Panc1 (cell line): ENCODE measurements at regions not wholly inside any gene's neighbourhood (a gene's known extent, or its start where the extent isn't known, plus 50 kb on each side); places are given as distances from the start of the nearest gene placed in this dataset.

Experiments used
- ATAC-seq: fragments of 200-7000 bp; cut with Tn5 transposase; 2 replicates; pipeline ENCODE4 v1.9.1; 2020; ENCODE audit warnings: mild to moderate bottlenecking, moderate library complexity
- BruUV-seq: library from RNA; stranded (reverse); fragments of 400-500 nt; replicated peaks from 2 replicates; lab custom pipeline; 2021; lab: Mats Ljungman, UMichigan
- CTCF ChIA-PET: fragments of 300-600 bp; sonication (Branson Sonifier 250); formaldehyde crosslinking; loops from one replicate; lab custom pipeline; 2022; ENCODE audit warnings: antibody characterized with exemption; lab: Charles Lee
- POLR2A ChIA-PET: fragments of 300-600 bp; sonication (Branson Sonifier 250); formaldehyde crosslinking; loops from one replicate; lab custom pipeline; 2022; ENCODE audit warnings: antibody characterized with exemption; lab: Charles Lee
- DNase-seq: peaks from one replicate; pipeline ENCODE4 v3.0.0-alpha.2; 2010; ENCODE audit warnings: low read depth, low spot score
- H3K27ac ChIP-seq: 2 replicates; pipeline ENCODE4 v1.5.1; 2011; ENCODE audit warnings: mild to moderate bottlenecking, low read length, inconsistent platforms
- H3K27me3 ChIP-seq: fragments of 200-500 bp; sonication (Bioruptor generic); 2 replicates; pipeline ENCODE4 v1.6.0; 2014; ENCODE audit warnings: low read length, inconsistent platforms; ENCODE audit not compliant: control insufficient read depth, insufficient read depth
- H3K36me3 ChIP-seq: fragments of 200-500 bp; sonication (Bioruptor generic); 2 replicates; pipeline ENCODE4 v1.5.1; 2014; ENCODE audit warnings: inconsistent platforms, mild to moderate bottlenecking, low read length, moderate library complexity; ENCODE audit not compliant: control insufficient read depth, insufficient read depth
- H3K4me1 ChIP-seq: 2 replicates; pipeline ENCODE4 v1.5.1; 2011; ENCODE audit warnings: inconsistent platforms, mild to moderate bottlenecking, low read length, moderate library complexity; ENCODE audit not compliant: control insufficient read depth, insufficient read depth
- H3K4me3 ChIP-seq, 2 experiments: 2 replicates each; pipeline ENCODE4 v1.5.1; 2011 to 2012; ENCODE audit warnings: low read depth in 2 of 2, low read length in 2 of 2, mild to moderate bottlenecking in 2 of 2, inconsistent platforms in 1 of 2, moderate library complexity in 1 of 2
- H3K9me3 ChIP-seq: fragments of 200-500 bp; sonication (Bioruptor generic); 2 replicates; pipeline ENCODE4 v1.5.1; 2014; ENCODE audit warnings: low read depth, mild to moderate bottlenecking, inconsistent platforms, low read length, moderate library complexity; ENCODE audit not compliant: control insufficient read depth, insufficient read depth
- CTCF ChIP-seq: fragments of 450-650 bp; IDR thresholded peaks from 2 replicates; pipeline ENCODE4 v1.5.1; 2017; ENCODE audit warnings: mild to moderate bottlenecking
- POLR2AphosphoS5 ChIP-seq: IDR thresholded peaks from 2 replicates; pipeline ENCODE4 v1.6.1; 2012; ENCODE audit warnings: mild to moderate bottlenecking, low read depth, low read length, moderate library complexity
- REST ChIP-seq, 2 experiments: IDR thresholded peaks; 2 replicates each; pipeline ENCODE4 v1.6.1; 2011 to 2012; ENCODE audit warnings: low read depth in 2 of 2, control low read depth in 1 of 2, low read length in 1 of 2, mild to moderate bottlenecking in 1 of 2, moderate library complexity in 1 of 2; ENCODE audit not compliant: insufficient read depth in 1 of 2
- SIN3A ChIP-seq: IDR thresholded peaks from 2 replicates; pipeline ENCODE4 v1.6.1; 2012; ENCODE audit warnings: low read depth, mild to moderate bottlenecking, low read length, moderate library complexity, borderline replicate concordance; ENCODE audit not compliant: insufficient read depth
- TCF7L2 ChIP-seq: IDR thresholded peaks from 2 replicates; pipeline ENCODE4 v1.6.1; 2011; ENCODE audit warnings: mild to moderate bottlenecking, low read depth, low read length, inconsistent platforms
- in situ Hi-C: cut with HindIII; loops from 2 replicates; pipeline ENCODE4 v1.10.0; 2016; ENCODE audit warnings: low sequenced_read_pairs, low pct_unique_long_range_greater_than_20kb
- intact Hi-C: fragments of 100-400 bp; cut with micrococcal nuclease; formaldehyde crosslinking; loops from one replicate; pipeline ENCODE4 v1.10.0; 2022; ENCODE audit not compliant: unreplicated experiment

- ChIA-PET CTCF (no interaction called here), POLR2A (no interaction called here)
- Histone ChIP-seq H3K9me3 (no peaks in the 10 kb centered on the region), H3K4me1 (no peaks in the 10 kb centered on the region), H3K27ac (no peak overlapping the region), H3K36me3 (no peaks in the 10 kb centered on the region), H3K4me3 (no peak overlapping the region), H3K27me3 (no peaks in the 10 kb centered on the region; the same call in 1 of the 2 replicates)
- intact Hi-C loops (no loop called here), in situ Hi-C loops (no loop called here)
- ATAC-seq (no peak), DNase-seq (no peak)
- TF ChIP-seq SIN3A, result no peak
- no TSS peak for BruUV-seq
These were observed 202.3 kb upstream of the PRNP start for GRCh38 chr20:4483961-4484360.

- no peaks in the 10 kb centered on the region for H3K4me1 ChIP-seq
- no peaks in the 10 kb centered on the region; the same call in 1 of the 2 replicates for H3K27me3 ChIP-seq
- H3K27ac ChIP-seq, result no peak overlapping the region
- no peak for DNase-seq
- H3K36me3 ChIP-seq, result no peaks in the 10 kb centered on the region
- POLR2A ChIA-PET, result no interaction called here
- BruUV-seq, result no TSS peak
- CTCF ChIA-PET, result no interaction called here
- no peaks in the 10 kb centered on the region for H3K9me3 ChIP-seq
- in situ Hi-C loops (no loop called here), intact Hi-C loops (no loop called here)
- TF ChIP-seq REST (IDR thresholded peaks at IDR 0.05; ENCODE audit: insufficient read depth in 1 of 2, low read depth in 2 of 2, low read length in 1 of 2) (no peak), TCF7L2 (no peak), SIN3A (no peak)
- no peak overlapping the region for H3K4me3 ChIP-seq
- no peak for ATAC-seq
These were observed 202.8 kb upstream of the PRNP start for GRCh38 chr20:4483486-4483885.

GRCh38 chr20:4480104-4480503 is 206.2 kb upstream of the PRNP start:
- Histone ChIP-seq H3K4me1 (no peaks in the 10 kb centered on the region), H3K27me3 (no peaks in the 10 kb centered on the region; the same call in 1 of the 2 replicates), H3K9me3 (no peaks in the 10 kb centered on the region), H3K4me3 (no peak overlapping the region), H3K27ac (no peak overlapping the region), H3K36me3 (no peaks in the 10 kb centered on the region)
- in situ Hi-C loops (no loop called here), intact Hi-C loops (no loop called here)
- no peak for TF ChIP-seq REST (IDR thresholded peaks at IDR 0.05; ENCODE audit: insufficient read depth in 1 of 2, low read depth in 2 of 2, low read length in 1 of 2)
- TF ChIP-seq SIN3A, result no peak
- no peak for TF ChIP-seq TCF7L2
- no peak for TF ChIP-seq CTCF
- no peak for TF ChIP-seq POLR2AphosphoS5
- DNase-seq, result no peak
- BruUV-seq, result no TSS peak
- ChIA-PET POLR2A (interaction anchor here (0.6 kb wide), 1 partner anchor 46 kb away, joined by 7 read pairs; no protein-coding TSS in a partner anchor), CTCF (no interaction called here)
- no peak for ATAC-seq
